ENCODE measurements at regions not wholly inside any gene's neighbourhood (a gene's known extent, or its start where the extent isn't known, plus 50 kb on each side); places are given as distances from the start of the nearest gene placed in this dataset.

DNA sequence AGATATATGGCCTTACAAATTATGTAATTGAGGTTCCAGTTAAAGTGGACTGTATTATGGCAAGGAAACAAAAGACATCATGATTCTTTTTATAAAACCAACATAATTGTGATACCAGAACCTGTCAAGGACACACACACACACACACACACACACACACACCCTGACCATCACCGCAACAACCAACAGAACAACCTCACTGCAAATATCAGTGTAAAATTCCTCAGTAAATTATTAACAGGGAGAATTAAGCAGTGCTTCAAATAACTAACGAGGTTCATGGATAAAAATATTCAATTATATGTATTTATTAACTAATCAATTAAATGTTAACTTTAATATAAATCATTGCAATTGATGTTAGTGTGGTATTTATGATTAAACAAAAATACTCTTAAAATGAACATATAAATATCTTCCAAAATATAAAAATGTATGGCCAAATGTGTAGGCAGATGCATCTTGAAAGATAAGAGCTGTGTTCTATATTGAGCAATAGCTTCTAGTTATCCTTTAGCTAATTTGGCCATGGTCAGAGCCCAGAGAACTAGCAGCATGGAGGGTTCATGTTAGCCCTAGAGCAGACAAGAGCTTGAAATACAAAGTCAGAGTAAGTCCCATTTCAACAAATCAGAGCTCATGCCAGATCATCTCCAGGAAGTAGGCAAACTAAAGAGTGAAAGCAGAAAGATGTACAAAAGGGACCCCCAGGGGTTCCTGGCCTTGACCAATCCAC, 280.5 kb upstream of the ADAMTS16 start:
- H3K4me1 Mint-ChIP-seq (ENCODE audit: low read depth, unreplicated experiment): peaks cover 5% of the 10 kb centered on the region
- H3K27me3 Mint-ChIP-seq (ENCODE audit: low read depth, unreplicated experiment): peaks cover 2% of the 10 kb centered on the region
- H3K9me3 Mint-ChIP-seq (ENCODE audit: unreplicated experiment): peaks cover 4% of the 10 kb centered on the region
- Histone ChIP-seq H3K4me2 (ENCODE audit: low read length) (no peak overlapping the region), H3K27me3 (ENCODE audit: insufficient read depth, low read length) (no peaks in the 10 kb centered on the region), H3K9me3 (ENCODE audit: insufficient read depth, low read depth, low read length) (no peaks in the 10 kb centered on the region), H3K9ac (ENCODE audit: low read length) (no peak overlapping the region), H3K4me1 (ENCODE audit: insufficient read depth, low read length) (no peaks in the 10 kb centered on the region), H2AFZ (ENCODE audit: low read depth, low read length) (no peak overlapping the region), H3K36me3 (ENCODE audit: insufficient read depth, low read length) (no peaks in the 10 kb centered on the region), H3K27ac (ENCODE audit: low read depth, low read length) (no peak overlapping the region), H3K79me2 (ENCODE audit: insufficient read depth, low read length) (no peaks in the 10 kb centered on the region), H4K20me1 (ENCODE audit: insufficient read depth, low read length) (no peaks in the 10 kb centered on the region), H3K4me3 (ENCODE audit: insufficient read depth, low read depth, low read length) (no peak overlapping the region)
- no peaks in the 10 kb centered on the region for H3K36me3 Mint-ChIP-seq (ENCODE audit: low read depth, unreplicated experiment)
- FAIRE-seq (no peak), DNase-seq (ENCODE audit: low read depth) (no peak)
- H3K27ac Mint-ChIP-seq (ENCODE audit: unreplicated experiment): no peak overlapping the region
- no peak overlapping the region for H3K4me3 Mint-ChIP-seq (ENCODE audit: unreplicated experiment)
- TF ChIP-seq, protein P1, sequence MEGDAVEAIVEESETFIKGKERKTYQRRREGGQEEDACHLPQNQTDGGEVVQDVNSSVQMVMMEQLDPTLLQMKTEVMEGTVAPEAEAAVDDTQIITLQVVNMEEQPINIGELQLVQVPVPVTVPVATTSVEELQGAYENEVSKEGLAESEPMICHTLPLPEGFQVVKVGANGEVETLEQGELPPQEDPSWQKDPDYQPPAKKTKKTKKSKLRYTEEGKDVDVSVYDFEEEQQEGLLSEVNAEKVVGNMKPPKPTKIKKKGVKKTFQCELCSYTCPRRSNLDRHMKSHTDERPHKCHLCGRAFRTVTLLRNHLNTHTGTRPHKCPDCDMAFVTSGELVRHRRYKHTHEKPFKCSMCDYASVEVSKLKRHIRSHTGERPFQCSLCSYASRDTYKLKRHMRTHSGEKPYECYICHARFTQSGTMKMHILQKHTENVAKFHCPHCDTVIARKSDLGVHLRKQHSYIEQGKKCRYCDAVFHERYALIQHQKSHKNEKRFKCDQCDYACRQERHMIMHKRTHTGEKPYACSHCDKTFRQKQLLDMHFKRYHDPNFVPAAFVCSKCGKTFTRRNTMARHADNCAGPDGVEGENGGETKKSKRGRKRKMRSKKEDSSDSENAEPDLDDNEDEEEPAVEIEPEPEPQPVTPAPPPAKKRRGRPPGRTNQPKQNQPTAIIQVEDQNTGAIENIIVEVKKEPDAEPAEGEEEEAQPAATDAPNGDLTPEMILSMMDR (IDR thresholded peaks at IDR 0.05; ENCODE audit: insufficient read depth, low read depth, low read length): no peak
- TF ChIP-seq EZH2 (IDR thresholded peaks at IDR 0.05; ENCODE audit: insufficient read depth, low read length): no peak

DNA sequence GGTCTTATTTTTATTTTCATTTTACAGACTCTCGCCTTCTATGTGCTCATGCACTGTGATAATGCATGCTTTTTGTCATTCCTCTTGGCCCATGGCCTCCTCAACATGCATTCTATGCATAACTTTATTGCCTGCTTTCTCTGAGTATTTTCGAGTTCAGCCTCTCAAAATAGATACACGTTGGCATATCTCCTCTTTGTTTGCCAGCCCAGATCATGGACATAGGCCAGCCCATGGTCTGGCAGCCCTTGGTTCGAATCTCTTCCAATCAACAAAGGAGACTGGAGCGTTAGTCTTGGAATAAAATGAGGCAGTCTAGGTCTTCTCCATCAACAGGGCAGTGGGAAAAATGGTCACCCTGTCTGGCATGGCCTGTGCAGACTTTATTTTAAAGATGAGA, 279.5 kb upstream of the ADAMTS16 start:
- Histone ChIP-seq H4K20me1 (ENCODE audit: insufficient read depth, low read length) (no peaks in the 10 kb centered on the region), H3K79me2 (ENCODE audit: insufficient read depth, low read length) (no peaks in the 10 kb centered on the region), H2AFZ (ENCODE audit: low read depth, low read length) (no peak overlapping the region), H3K36me3 (ENCODE audit: insufficient read depth, low read length) (no peaks in the 10 kb centered on the region), H3K9ac (ENCODE audit: low read length) (no peak overlapping the region), H3K27me3 (ENCODE audit: insufficient read depth, low read length) (no peaks in the 10 kb centered on the region), H3K4me2 (ENCODE audit: low read length) (no peak overlapping the region), H3K9me3 (ENCODE audit: insufficient read depth, low read depth, low read length) (no peaks in the 10 kb centered on the region), H3K27ac (ENCODE audit: low read depth, low read length) (no peak overlapping the region), H3K4me3 (ENCODE audit: insufficient read depth, low read depth, low read length) (no peak overlapping the region), H3K4me1 (ENCODE audit: insufficient read depth, low read length) (no peaks in the 10 kb centered on the region)
- FAIRE-seq (no peak), DNase-seq (ENCODE audit: low read depth) (no peak)
- TF ChIP-seq, protein P1 (IDR thresholded peaks at IDR 0.05; ENCODE audit: insufficient read depth, low read depth, low read length): no peak
- no peak for TF ChIP-seq EZH2 (IDR thresholded peaks at IDR 0.05; ENCODE audit: insufficient read depth, low read length)
- H3K36me3 Mint-ChIP-seq (ENCODE audit: low read depth, unreplicated experiment): no peaks in the 10 kb centered on the region
- peaks cover 4% of the 10 kb centered on the region for H3K9me3 Mint-ChIP-seq (ENCODE audit: unreplicated experiment)
- H3K4me3 Mint-ChIP-seq (ENCODE audit: unreplicated experiment): no peak overlapping the region
- H3K27me3 Mint-ChIP-seq (ENCODE audit: low read depth, unreplicated experiment): peaks cover 2% of the 10 kb centered on the region
- no peak overlapping the region for H3K27ac Mint-ChIP-seq (ENCODE audit: unreplicated experiment)
- H3K4me1 Mint-ChIP-seq (ENCODE audit: low read depth, unreplicated experiment): peaks cover 5% of the 10 kb centered on the region

DNA sequence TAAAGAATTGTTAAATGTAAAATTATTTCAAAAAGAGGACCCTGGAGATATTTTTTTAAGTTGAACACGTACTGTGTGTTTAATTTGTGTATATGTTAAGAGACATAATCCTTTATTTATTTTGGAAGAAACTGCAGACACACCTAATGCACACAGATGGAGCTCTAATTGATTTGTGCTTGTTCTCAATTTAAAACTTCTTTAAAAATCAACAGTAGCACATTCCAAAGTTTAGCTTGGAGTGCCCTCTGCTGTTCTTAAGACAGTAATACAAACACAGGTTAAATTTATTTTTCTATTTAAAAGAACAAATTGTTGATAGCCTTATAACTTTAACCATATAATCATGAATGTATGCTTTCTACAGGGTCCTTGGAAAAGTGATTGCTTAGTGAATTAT, 277.6 kb upstream of the ADAMTS16 start:
- no peak overlapping the region for H3K4me3 Mint-ChIP-seq (ENCODE audit: unreplicated experiment)
- H2AFZ ChIP-seq (ENCODE audit: low read depth, low read length): no peak overlapping the region
- H3K4me2 ChIP-seq (ENCODE audit: low read length): no peak overlapping the region
- H3K27me3 ChIP-seq (ENCODE audit: insufficient read depth, low read length): no peaks in the 10 kb centered on the region
- no peaks in the 10 kb centered on the region for H3K79me2 ChIP-seq (ENCODE audit: insufficient read depth, low read length)
- H3K4me1 Mint-ChIP-seq (ENCODE audit: low read depth, unreplicated experiment): peaks cover 3% of the 10 kb centered on the region
- peak; percentile 33 for DNase-seq (ENCODE audit: low read depth)
- TF ChIP-seq, protein P1 (IDR thresholded peaks at IDR 0.05; ENCODE audit: insufficient read depth, low read depth, low read length): peak; percentile 58
- no peak for TF ChIP-seq EZH2 (IDR thresholded peaks at IDR 0.05; ENCODE audit: insufficient read depth, low read length)
- H3K9me3 ChIP-seq (ENCODE audit: insufficient read depth, low read depth, low read length): peaks cover 5% of the 10 kb centered on the region
- no peaks in the 10 kb centered on the region for H3K4me1 ChIP-seq (ENCODE audit: insufficient read depth, low read length)
- no peaks in the 10 kb centered on the region for H3K36me3 Mint-ChIP-seq (ENCODE audit: low read depth, unreplicated experiment)
- H3K9me3 Mint-ChIP-seq (ENCODE audit: unreplicated experiment): peaks cover 3% of the 10 kb centered on the region
- H3K9ac ChIP-seq (ENCODE audit: low read length): no peak overlapping the region
- FAIRE-seq: no peak
- H3K36me3 ChIP-seq (ENCODE audit: insufficient read depth, low read length): no peaks in the 10 kb centered on the region
- H3K27ac ChIP-seq (ENCODE audit: low read depth, low read length): no peak overlapping the region
- H3K4me3 ChIP-seq (ENCODE audit: insufficient read depth, low read depth, low read length): no peak overlapping the region
- no peaks in the 10 kb centered on the region for H4K20me1 ChIP-seq (ENCODE audit: insufficient read depth, low read length)
- no peak overlapping the region for H3K27ac Mint-ChIP-seq (ENCODE audit: unreplicated experiment)
- H3K27me3 Mint-ChIP-seq (ENCODE audit: low read depth, unreplicated experiment): peaks cover 2% of the 10 kb centered on the region
